Endothelial cell of umbilical vein (primary cell): ENCODE measurements at regions not wholly inside any gene's neighbourhood (a gene's known extent, or its start where the extent isn't known, plus 50 kb on each side); places are given as distances from the start of the nearest gene placed in this dataset.
"Not testable (repeated sequence)": the region's sequence is repeated elsewhere in the genome, so short reads cannot be mapped to it uniquely, and the experiment has no call there.

Experiments
- BruUV-seq: library from RNA; stranded (reverse); fragments of 400-500 nt; replicated peaks from 2 replicates; lab custom pipeline; 2021; lab: Mats Ljungman, UMichigan
- CTCF ChIA-PET: fragments of 300-600, 350-600 bp; sonication (Branson Sonifier 250); formaldehyde crosslinking; loops from one replicate; lab custom pipeline; 2021; ENCODE audit warnings: antibody characterized with exemption, inconsistent platforms; lab: Charles Lee
- POLR2A ChIA-PET: fragments of 300-600, 350-600 bp; sonication (Branson Sonifier 250); formaldehyde crosslinking; loops from one replicate; lab custom pipeline; 2021; ENCODE audit warnings: antibody characterized with exemption, inconsistent platforms; lab: Charles Lee
- DNase-seq: peaks from one replicate; pipeline ENCODE4 v3.0.0-alpha.2; 2011; ENCODE audit warnings: low read depth, low spot score
- FAIRE-seq: peaks from 2 replicates; lab custom pipeline; 2011; peaks lifted over from hg19 to GRCh38; lab: Jason Lieb, UNC
- H2AFZ ChIP-seq: 2 replicates; pipeline ENCODE4 v1.6.0; 2012; ENCODE audit warnings: low read depth, low read length, control low read depth, inconsistent platforms
- H3K27ac ChIP-seq: 2 replicates; pipeline ENCODE4 v1.5.1; 2011; ENCODE audit warnings: low read depth, mild to moderate bottlenecking, control low read depth, low read length, moderate library complexity; ENCODE audit not compliant: insufficient read depth
- H3K27me3 ChIP-seq, 2 experiments: 2 replicates each; pipeline versions ENCODE4 v1.6.0 to v1.6.1; 2011; ENCODE audit warnings: low read length in 2 of 2, mixed read lengths in 1 of 2; ENCODE audit not compliant: control insufficient read depth in 2 of 2, insufficient read depth in 2 of 2
- H3K36me3 ChIP-seq, 2 experiments: 2 replicates in 1 of 2; 3 replicates in 1 of 2; pipeline ENCODE4 v1.5.1; 2011; ENCODE audit warnings: low read length in 2 of 2, mild to moderate bottlenecking in 1 of 2, moderate library complexity in 1 of 2; ENCODE audit not compliant: control insufficient read depth in 2 of 2, insufficient read depth in 2 of 2; ENCODE audit errors: extremely low read depth in 1 of 2
- H3K4me1 ChIP-seq: 3 replicates; pipeline ENCODE4 v1.5.1; 2011; ENCODE audit warnings: mild to moderate bottlenecking, low read length; ENCODE audit not compliant: control insufficient read depth, insufficient read depth; ENCODE audit errors: extremely low read depth
- H3K4me2 ChIP-seq: 2 replicates; pipeline ENCODE4 v1.6.1; 2011; ENCODE audit warnings: low read length, control low read depth, mixed read lengths; ENCODE audit not compliant: insufficient read depth
- H3K4me3 ChIP-seq, 3 experiments: fragments of 200-600 bp in 1 of 3; sonication (generic), shearing (Covaris generic) in 1 of 3; replicated peaks in 1 of 3; 2 replicates each; pipeline ENCODE4 v1.5.1; 2011 to 2016; ENCODE audit warnings: control low read depth in 3 of 3, low read length in 3 of 3, mild to moderate bottlenecking in 2 of 3, inconsistent platforms in 1 of 3, low read depth in 1 of 3, moderate library complexity in 1 of 3; ENCODE audit not compliant: insufficient read depth in 1 of 3
- H3K79me2 ChIP-seq: 2 replicates; pipeline ENCODE4 v1.6.0; 2012; ENCODE audit warnings: low read length, inconsistent platforms; ENCODE audit not compliant: control insufficient read depth, insufficient read depth
- H3K9ac ChIP-seq: replicated peaks from 2 replicates; pipeline ENCODE3; 2011; ENCODE audit warnings: low read length, control low read depth; ENCODE audit not compliant: insufficient read depth; ENCODE audit errors: extremely low read depth
- H3K9me1 ChIP-seq: replicated peaks from 3 replicates; pipeline ENCODE4 v1.6.0; 2011; ENCODE audit warnings: mild to moderate bottlenecking, low read length; ENCODE audit not compliant: control insufficient read depth, insufficient read depth; ENCODE audit errors: extremely low read depth
- H3K9me3 ChIP-seq: replicated peaks from 2 replicates; pipeline ENCODE4 v1.5.1; 2012; ENCODE audit warnings: low read length, inconsistent platforms; ENCODE audit not compliant: control insufficient read depth, insufficient read depth
- H4K20me1 ChIP-seq: replicated peaks from 2 replicates; pipeline ENCODE3; 2011; ENCODE audit warnings: mild to moderate bottlenecking, low read length; ENCODE audit not compliant: control insufficient read depth, insufficient read depth; ENCODE audit errors: extremely low read depth
- EZH2 ChIP-seq: IDR thresholded peaks from 2 replicates; pipeline ENCODE4 v1.6.1; 2012; ENCODE audit warnings: borderline replicate concordance, low read depth, mild to moderate bottlenecking, moderate library complexity, low read length, inconsistent platforms; ENCODE audit not compliant: severe bottlenecking
- FOS ChIP-seq: IDR thresholded peaks from 2 replicates; pipeline ENCODE4 v1.6.1; 2011; ENCODE audit warnings: mild to moderate bottlenecking, low read length, moderate library complexity, borderline replicate concordance; ENCODE audit not compliant: insufficient read depth
- GATA2 ChIP-seq: IDR thresholded peaks from 2 replicates; pipeline ENCODE4 v1.7.0; 2011; ENCODE audit warnings: low read depth, mild to moderate bottlenecking, moderate library complexity, mixed read lengths, low read length; ENCODE audit not compliant: insufficient read length, insufficient read depth
- JUN ChIP-seq: IDR thresholded peaks from 2 replicates; pipeline ENCODE4 v1.6.1; 2011; ENCODE audit warnings: borderline replicate concordance, low read depth; ENCODE audit not compliant: insufficient read length, insufficient read depth
- MYC ChIP-seq: IDR thresholded peaks from one replicate; pipeline ENCODE4 v1.6.1; 2011; ENCODE audit warnings: mild to moderate bottlenecking, low read depth, low read length
- POLR2A ChIP-seq: IDR thresholded peaks from 2 replicates; pipeline ENCODE4 v1.6.1; 2012; ENCODE audit warnings: low read depth, mild to moderate bottlenecking, control low read depth, low read length
- POLR2AphosphoS5 ChIP-seq: IDR thresholded peaks from 2 replicates; pipeline ENCODE4 v1.6.1; 2012; ENCODE audit warnings: low read depth, mild to moderate bottlenecking, control low read depth, low read length, moderate library complexity; ENCODE audit not compliant: insufficient read depth
- dilution Hi-C: fragments of 300-500 bp; cut with MboI; formaldehyde crosslinking; loops from one replicate; pipeline ENCODE4 v1.15.0; 2019; ENCODE audit warnings: low sequenced_read_pairs; ENCODE audit not compliant: extremely low pct_ligation_motif_present
- intact Hi-C: fragments of 100-400 bp; cut with micrococcal nuclease; formaldehyde crosslinking; loops from one replicate; pipeline ENCODE4 v1.10.0; 2022
- TF ChIP-seq, protein P1 (sequence below), 2 donors: IDR thresholded peaks; 1 replicate in 1 of 2; 2 replicates in 1 of 2; pipeline ENCODE4 v1.5.1; 2011; ENCODE audit warnings: low read length in 2 of 2, mild to moderate bottlenecking in 2 of 2, moderate library complexity in 2 of 2, control low read depth in 1 of 2, inconsistent platforms in 1 of 2, low read depth in 1 of 2; ENCODE audit not compliant: insufficient read depth in 1 of 2; ENCODE audit errors: extremely low read depth in 1 of 2
- TF ChIP-seq, protein P2 (sequence below): IDR thresholded peaks from 2 replicates; pipeline ENCODE4 v1.6.1; 2011; ENCODE audit not compliant: insufficient read depth, insufficient read length

DNA sequence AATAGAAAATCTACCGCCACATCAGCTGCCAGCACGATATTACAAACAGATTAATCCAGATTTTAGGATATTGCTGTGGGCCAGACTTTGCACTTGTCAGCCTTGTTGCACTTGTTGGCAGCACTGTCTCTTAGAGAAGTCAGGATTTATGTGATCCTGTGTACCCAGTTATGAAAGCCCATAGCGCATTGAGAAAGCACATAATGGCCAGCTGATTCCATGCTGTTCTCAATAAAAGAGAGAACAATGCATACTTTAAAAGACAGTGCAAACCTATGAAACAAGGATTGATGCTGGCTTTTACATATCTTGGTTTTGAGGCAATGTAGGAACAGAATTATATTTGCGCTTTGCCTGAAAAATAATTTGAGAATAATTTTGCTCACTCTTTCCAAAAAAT, 140.8 kb downstream of the CEP120 start:
- no TSS peak for BruUV-seq
- CTCF ChIA-PET: interaction anchor here (0.9 to 1.0 kb wide), 2 partner anchors 13 to 766 kb away, joined by 3 read pairs; no protein-coding TSS in a partner anchor
- peaks cover 19 to 39% of the 10 kb centered on the region in 2 experiments for H3K27me3 ChIP-seq
- FAIRE-seq (no peak), DNase-seq (no peak)
- POLR2A ChIA-PET: no interaction called here
- H3K27ac ChIP-seq: no peak overlapping the region
- no peaks in the 10 kb centered on the region for H3K9me1 ChIP-seq
- H3K4me2 ChIP-seq: no peak overlapping the region
- TF ChIP-seq, protein P1, sequence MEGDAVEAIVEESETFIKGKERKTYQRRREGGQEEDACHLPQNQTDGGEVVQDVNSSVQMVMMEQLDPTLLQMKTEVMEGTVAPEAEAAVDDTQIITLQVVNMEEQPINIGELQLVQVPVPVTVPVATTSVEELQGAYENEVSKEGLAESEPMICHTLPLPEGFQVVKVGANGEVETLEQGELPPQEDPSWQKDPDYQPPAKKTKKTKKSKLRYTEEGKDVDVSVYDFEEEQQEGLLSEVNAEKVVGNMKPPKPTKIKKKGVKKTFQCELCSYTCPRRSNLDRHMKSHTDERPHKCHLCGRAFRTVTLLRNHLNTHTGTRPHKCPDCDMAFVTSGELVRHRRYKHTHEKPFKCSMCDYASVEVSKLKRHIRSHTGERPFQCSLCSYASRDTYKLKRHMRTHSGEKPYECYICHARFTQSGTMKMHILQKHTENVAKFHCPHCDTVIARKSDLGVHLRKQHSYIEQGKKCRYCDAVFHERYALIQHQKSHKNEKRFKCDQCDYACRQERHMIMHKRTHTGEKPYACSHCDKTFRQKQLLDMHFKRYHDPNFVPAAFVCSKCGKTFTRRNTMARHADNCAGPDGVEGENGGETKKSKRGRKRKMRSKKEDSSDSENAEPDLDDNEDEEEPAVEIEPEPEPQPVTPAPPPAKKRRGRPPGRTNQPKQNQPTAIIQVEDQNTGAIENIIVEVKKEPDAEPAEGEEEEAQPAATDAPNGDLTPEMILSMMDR (IDR thresholded peaks at IDR 0.05; ENCODE audit: extremely low read depth in 1 of 2, insufficient read depth in 1 of 2, low read depth in 1 of 2, low read length in 2 of 2): no peak
- no peak for TF ChIP-seq MYC
- TF ChIP-seq POLR2AphosphoS5: no peak
- TF ChIP-seq JUN: no peak
- TF ChIP-seq GATA2: no peak
- no peak for TF ChIP-seq FOS
- no peak for TF ChIP-seq EZH2
- TF ChIP-seq, protein P2, sequence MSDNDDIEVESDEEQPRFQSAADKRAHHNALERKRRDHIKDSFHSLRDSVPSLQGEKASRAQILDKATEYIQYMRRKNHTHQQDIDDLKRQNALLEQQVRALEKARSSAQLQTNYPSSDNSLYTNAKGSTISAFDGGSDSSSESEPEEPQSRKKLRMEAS: no peak
- TF ChIP-seq POLR2A: no peak
- no peaks in the 10 kb centered on the region for H4K20me1 ChIP-seq
- dilution Hi-C loops: no loop called here
- H2AFZ ChIP-seq: no peak overlapping the region
- intact Hi-C loops: no loop called here
- H3K9ac ChIP-seq: no peak overlapping the region
- no peaks in the 10 kb centered on the region for H3K79me2 ChIP-seq
- no peaks in the 10 kb centered on the region for H3K4me1 ChIP-seq
- H3K4me3 ChIP-seq: no peak overlapping the region
- H3K9me3 ChIP-seq: no peaks in the 10 kb centered on the region
- no peaks in the 10 kb centered on the region for H3K36me3 ChIP-seq

DNA sequence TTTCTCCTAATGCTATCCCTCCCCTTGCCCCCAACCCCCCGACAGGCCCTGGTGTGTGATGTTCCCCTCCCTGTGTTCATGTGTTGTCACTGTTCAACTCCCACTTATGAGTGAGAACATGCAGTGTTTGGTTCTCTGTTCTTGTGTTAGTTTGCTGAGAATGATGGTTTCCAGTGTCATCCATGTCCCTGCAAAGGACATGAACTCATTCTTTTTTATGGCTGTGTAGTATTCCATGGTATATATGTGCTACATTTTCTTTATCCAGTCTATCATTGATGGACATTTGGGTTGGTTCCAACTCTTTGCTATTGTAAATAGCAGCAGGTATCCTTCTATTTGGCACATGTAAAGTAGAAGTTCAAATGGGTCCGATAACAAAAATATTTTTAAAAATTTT, 142.3 kb downstream of the CEP120 start:
- DNase-seq, H3K4me1 ChIP-seq, H3K4me2 ChIP-seq, H3K27ac ChIP-seq, H3K9ac ChIP-seq, H3K79me2 ChIP-seq, H3K9me3 ChIP-seq, intact Hi-C loops, BruUV-seq, H3K9me1 ChIP-seq, H2AFZ ChIP-seq, H4K20me1 ChIP-seq, POLR2A ChIA-PET, H3K36me3 ChIP-seq, H3K4me3 ChIP-seq, dilution Hi-C loops, FAIRE-seq: not testable (repeated sequence)
- peaks cover 17 to 25% of the 10 kb centered on the region in 2 experiments for H3K27me3 ChIP-seq
- CTCF ChIA-PET: interaction anchor here (1.2 kb wide), 1 partner anchor 17 kb away, joined by 3 read pairs; no protein-coding TSS in a partner anchor
